T-helper 2 cell treated with Interferon-gamma antibody and Interleukin-4, amounts not matched to agents 100 ng/mL and 5 ng/mL, for 36 hours (primary cell): ENCODE measurements at regions not wholly inside any gene's neighbourhood (a gene's known extent, or its start where the extent isn't known, plus 50 kb on each side); places are given as distances from the start of the nearest gene placed in this dataset.
"Not testable (repeated sequence)": the region's sequence is repeated elsewhere in the genome, so short reads cannot be mapped to it uniquely, and the experiment has no call there.

Experiments used
- intact Hi-C: fragments of 100-400 bp; cut with micrococcal nuclease; formaldehyde crosslinking; loops from one replicate; pipeline ENCODE4 v1.15.1; 2023

DNA sequence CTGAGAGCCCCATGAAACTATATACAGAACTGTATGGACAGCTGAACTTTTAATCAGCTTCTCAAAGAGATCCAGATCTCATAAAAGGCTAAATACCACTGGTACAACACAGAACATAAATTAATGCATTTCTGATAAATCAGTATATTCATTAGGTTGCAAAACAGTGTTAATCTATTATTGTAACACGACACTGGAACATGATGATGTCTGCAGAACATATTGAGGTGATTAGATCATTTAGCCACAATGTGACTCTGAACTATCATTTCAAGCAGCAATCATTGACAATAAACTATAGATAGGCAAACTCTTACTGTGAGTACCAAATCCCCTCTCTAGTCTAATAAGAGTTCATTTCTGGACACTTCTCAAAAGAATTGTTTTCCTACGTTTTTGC is 50.3 kb downstream of the GASK1B start:
- intact Hi-C loops = no loop called here

DNA sequence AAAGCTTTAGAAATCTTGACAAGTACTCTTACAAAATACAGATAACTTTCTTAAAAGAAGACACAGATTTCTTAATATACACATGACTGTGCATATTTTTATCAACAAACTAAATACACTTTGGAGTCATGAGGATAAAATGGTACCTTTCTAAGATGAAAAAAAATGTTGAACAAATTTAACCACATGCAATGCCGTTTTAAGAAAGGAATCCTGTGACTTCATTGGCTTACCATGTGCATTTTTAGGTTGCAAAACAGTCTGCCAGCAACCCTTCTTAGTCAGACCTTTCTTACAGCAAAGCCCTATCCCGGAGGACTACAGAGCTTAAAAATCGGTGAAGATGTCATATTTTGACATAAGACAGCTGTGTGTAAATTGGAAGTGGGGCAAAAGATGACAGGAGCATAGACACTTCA is 51.7 kb downstream of the GASK1B start:
- intact Hi-C loops = no loop called here

DNA sequence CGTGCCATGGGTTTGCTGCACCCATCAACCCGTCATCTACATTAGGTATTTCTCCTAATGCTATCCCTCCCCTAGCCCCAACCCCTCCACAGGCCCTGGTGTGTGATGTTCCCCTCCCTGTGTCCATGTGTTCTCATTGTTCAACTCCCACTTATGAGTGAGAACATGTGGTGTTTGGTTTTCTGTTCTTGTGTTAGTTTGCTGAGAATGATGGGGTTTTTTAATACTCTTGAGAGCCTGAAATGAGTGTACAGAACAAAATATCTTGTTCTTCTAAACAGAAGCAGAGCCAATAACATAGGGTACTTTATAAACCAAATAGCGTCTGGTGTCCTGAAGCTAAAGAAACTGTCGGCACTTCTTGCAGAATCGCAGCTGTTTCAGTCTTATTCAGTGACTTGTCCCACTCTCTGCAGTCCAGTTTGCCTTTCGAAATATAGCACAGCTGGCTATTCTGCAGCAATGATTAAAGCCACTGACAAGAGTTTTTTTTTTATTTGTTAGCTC is 52.1 kb downstream of the GASK1B start:
- intact Hi-C loops = not testable (repeated sequence)

DNA sequence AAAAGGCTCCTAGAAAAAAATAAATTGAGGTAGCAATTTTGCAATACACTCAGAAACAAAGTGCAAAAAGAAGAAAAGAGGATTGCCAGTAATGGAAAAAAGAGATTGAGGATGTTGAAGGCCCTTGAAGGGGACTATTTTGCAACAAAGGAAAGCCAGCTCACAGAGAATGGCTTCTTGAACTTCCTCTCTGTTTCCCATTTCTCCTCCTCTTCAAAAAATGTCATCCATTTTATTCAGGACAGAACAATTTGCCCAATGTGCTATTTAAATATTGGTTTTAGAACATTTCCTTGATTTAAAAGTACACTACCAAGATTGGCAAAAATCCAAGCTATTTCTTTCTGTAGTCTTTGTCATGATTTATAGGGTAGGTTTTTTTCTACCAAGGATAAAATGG is 60.2 kb downstream of the GASK1B start:
- intact Hi-C loops = no loop called here

DNA sequence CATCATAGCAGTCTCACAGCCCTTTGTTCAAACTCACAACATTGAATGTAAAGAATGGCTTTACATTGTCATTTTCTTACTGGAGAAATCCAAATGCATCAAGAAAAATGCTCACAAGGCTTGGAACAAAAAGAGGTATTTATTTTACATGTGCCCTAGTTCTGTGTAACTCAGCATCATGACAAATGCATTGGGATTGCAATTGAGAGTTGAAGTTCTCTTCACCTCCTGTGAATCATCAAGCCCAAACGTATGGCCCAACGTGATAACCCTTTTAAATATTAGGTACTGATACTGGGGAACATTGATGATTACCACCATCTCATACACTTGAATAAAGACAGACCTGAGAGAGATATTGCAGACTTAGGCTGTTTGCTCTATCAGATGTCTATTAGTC is 61.6 kb downstream of the GASK1B start:
- intact Hi-C loops = no loop called here

DNA sequence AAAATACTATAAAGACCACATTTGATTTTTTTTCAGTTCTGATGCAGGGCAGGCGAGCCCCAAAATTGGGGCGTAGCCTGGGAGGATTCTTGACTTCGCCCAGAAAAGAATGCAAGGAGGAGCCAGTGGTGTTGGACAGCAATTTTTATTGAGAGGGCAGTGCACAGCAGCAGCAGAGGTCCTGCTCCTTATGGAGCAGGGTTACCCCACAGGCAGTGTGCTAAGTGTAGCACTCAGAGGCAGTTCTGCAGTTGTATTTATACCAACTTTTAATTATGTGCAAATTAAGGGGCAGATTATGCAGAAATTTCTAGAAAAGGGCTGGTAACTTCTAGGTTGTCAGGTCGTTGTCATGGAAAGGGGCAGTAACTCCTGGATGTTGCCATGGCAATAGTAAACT is 69.9 kb downstream of the GASK1B start:
- intact Hi-C loops = no loop called here

DNA sequence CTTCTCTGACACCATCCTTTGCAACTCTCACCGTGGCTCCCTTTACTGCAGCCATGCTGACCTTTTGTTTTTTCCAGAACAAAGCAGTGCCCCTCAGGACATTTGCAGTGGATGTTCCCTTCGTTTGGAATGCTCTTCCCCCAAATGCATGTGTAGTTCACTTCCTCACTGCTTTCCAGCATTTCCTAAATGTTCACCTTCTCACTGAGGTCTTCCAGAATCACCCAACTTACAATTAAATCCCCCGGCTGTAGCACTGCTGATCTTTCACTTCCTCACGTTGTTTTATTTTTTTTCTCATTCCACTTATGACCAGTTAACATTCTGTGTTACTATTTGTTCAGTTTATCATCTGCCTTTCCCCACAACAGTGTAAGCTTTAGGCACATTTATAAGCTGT is 73.1 kb downstream of the GASK1B start:
- intact Hi-C loops = no loop called here

DNA sequence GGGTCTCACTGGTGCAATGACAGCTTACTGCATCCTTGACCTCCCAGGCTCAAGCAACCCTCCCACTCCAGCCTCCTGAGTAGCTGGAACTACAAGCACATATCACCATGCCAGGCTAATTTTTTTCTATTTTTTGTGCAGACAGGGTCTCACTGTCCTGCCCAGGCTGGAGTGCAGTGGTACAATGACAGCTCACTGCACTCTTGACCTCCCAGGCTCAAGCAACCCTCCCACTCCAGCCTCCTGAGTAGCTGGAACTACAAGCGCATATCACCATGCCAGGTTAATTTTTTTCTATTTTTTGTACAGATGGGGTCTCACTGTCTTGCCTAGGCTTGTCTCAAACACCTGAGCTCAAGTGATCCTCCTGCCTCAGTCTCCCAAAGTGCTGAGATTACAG is 74.0 kb downstream of the GASK1B start:
- intact Hi-C loops = no loop called here

DNA sequence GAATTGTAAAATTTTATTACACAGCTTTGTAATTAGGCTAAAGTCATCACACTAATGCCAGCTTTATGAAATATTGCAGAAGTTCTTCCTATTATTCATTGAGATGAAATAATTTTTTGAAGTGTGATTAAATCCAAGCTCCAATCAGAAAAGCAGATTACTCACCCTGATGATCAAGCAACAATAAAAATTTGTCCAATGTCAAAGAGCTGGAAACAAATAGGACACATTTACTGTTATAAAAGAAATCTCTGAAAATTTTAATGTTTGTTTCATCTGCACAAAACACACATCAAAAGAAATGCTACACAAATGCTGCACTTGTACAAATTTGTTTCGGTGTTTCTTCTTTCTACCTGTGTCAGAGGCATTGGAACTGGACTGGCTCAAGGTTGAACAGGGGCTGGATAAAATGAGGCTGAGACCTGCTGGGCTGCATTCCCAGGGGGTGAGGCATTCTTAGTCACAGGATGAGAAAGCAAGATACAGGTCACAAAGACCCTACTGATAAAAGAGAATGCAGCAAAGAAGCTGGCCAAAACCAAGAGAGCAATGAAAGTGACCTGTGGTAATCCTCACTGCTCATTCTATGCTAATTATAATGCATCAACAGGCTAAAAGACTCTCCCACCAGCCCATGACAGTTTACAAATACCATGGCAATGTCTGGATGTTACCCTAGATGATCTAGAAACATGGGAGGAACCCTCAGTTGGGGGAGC is 78.3 kb downstream of the GASK1B start:
- intact Hi-C loops = no loop called here

DNA sequence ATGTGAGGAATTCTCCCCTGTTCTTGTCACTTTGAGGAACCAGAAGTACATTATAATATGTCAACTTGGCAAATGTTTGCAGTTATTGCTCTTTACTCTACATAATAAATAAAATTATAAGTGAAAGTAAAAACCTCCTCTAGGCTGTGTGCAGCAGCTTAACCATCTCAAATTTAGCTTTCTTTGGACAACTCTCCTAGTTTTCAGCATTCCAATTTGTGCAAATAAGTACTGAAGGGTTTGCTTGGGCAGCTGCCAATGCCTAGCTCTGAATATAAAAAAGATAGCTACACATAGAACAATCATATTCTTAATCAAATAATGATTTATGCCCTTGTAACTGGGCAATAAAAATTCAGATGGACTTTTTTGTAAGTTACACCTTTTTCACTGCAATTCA is 82.5 kb downstream of the GASK1B start:
- intact Hi-C loops = no loop called here

DNA sequence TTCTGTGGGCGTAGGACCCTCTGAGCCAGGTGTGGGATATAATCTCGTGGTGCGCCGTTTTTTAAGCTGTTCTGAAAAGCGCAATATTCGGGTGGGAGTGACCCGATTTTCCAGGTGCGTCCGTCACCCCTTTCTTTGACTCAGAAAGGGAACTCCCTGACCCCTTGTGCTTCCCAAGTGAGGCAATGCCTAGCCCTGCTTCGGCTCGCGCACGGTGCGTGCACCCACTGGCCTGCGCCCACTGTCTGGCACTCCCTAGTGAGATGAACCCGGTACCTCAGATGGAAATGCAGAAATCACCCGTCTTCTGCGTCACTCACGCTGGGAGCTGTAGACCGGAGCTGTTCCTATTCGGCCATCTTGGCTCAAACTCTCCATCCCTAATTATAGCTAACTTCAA is 82.9 kb downstream of the GASK1B start:
- intact Hi-C loops = not testable (repeated sequence)

DNA sequence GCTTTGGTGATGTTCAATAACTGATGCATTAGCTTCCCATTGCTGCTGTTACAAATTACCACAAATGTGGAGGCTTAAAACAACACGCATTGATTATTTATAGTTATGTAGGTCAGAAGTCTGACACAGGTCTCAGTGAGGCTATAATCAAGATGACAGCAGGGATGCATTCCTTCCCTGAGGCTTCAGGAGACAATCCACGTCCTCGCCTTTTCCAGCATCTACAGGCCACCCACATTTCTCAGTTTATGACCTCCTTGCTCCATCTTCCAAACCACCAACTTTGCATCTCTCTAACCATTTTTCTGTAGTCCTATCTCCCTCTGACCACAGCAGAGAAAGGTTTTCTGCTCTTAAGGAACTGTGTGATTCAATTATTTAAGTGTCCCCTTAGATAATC is 92.5 kb downstream of the GASK1B start:
- intact Hi-C loops = no loop called here

DNA sequence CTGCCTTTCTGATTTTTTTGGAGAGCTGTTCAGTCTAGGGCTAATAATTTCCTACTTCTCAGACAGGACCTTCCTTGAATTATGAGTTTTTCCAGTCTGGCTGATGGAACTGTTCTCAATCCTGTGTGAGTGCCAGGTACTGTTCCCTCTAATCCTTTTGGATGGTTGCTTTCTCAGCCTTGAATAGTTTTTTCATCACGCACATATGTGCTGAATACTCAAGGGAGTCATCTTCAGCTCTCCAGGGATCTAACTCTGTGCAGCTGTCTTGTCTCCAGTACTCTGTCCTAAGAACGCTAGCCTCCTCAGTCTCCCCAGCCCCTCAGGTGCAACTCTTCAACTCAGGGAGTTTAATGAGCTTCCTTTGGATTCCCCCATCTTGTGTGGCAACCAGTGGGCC is 93.2 kb downstream of the GASK1B start:
- intact Hi-C loops = no loop called here

DNA sequence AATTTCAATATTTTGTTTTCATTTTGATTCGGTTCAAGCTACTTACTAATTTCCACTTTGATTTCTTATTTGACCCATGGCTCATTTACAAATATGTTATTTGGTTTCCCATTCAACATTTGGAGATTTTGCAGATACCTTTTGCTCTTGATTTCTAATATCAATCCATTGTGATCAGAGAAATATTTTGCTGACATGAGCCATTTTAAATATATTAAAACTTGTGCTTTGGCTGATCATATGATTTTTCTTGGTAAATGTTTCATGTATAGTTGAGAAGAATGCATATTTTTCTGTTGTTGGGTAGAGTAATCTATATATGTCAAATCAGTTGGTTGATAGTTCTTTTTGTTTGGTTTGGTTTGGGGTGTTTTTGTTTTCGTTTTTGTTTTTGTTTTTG is 95.0 kb downstream of the GASK1B start:
- intact Hi-C loops = no loop called here

DNA sequence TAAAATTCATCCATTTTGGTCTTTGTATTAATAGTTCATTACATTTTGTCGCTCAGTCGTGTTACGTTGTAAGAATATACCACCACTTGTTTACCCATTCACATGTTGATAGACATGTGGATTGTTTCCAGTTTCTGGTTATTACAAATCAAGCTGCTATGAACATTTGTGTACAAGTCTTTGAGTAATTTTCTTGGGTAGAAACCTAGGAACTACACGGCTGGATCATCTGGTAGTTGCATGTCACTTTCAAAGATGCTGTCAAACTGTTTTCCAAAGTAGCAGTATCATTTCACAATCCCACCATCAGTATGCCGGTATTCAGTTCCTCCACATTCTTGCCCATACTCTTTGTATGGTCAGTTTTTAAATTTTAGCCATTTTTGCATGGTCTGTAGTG is 98.0 kb downstream of the GASK1B start:
- intact Hi-C loops = no loop called here

DNA sequence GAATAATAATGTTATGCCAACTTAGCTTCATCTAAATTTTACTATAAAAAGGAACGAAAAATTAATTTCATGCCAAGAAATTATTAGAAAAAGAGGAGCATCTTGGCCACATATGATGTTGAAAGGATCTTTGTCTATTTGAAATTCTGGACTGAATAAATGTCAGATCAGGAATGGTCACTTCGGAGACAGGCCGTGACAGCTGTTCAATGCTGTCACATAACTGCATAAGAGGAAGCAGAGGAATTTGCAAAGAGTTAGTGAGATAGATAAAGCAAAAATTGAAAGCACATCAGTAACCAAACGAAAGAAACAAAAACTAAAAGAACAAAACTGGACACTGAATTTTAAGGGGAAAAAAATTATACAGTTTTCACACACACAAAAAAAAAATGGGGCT is 100.9 kb downstream of the GASK1B start:
- intact Hi-C loops = no loop called here

DNA sequence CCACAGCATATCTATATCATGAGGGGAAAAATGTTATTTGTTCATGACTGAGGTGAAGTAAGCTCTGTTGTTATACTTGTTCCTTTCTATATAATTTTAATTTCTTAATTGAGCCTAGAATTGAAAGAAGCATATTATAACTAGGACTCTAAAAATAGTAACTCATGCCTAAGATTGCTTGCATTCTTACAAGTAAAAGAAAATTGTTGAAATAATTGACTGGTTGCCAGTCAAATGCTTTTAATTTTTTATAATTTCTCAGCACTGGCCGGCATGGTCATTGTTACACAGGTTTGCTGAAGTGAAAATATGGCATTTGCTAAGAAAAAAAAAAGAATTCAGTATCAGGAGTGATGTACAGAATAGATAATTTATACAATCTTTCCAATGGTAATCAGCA is 104.8 kb downstream of the GASK1B start:
- intact Hi-C loops = no loop called here

DNA sequence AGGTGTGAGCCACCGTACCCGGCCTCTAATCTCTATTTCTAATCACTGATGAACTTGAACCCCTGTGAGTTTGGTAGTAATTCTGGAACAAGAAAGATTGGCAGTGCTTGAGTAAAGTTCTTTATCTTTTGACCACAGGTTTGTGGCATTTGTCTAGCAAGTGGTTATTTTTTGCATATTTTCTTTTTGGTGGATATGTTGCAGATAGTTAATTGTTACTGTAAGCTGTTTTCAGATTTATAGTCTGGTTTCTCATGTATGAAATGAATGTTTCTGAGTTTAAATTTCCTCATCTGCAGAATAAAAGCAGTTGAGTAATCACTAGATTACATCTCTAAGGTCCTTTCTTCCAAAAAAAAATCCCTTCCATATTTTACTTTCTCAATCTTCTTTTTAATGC is 105.2 kb downstream of the GASK1B start:
- intact Hi-C loops = no loop called here

DNA sequence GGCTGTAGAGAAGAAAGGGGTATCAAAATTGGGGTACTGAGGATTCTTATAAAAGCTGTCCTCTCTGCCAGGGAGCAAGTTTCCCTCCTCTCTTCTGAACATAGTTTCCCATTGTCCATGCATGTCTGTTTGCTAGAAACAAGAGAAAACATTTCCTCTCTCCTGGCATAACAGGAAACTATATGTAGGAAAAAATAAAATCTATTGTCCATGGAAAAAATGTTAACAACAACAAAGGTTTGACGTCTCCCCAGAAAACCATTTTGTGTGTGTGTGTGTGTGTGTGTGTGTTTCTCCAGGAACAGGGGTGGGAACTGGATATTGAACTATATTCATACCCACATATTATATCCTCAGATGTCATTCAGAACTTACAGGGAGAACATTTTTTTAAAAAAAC is 107.2 kb downstream of the GASK1B start:
- intact Hi-C loops = no loop called here

DNA sequence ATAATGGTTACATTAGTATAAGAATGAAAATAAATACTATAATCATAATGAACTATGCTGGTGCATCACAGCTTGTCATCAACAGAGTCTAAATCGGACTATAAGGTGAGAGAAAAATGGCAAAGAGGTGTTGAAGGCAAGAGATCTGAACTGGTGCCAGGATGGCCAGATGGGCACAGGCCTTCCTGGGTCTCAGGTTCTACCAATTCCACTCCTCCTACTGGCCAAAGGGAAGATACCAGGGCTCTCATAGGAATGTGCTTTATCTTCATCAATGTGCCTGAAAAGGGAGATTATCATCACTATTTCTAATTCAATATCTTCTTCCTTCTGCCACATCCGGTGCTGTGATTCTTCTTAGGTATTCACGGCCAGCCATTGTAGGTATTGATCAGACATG is 107.6 kb downstream of the GASK1B start:
- intact Hi-C loops = no loop called here

DNA sequence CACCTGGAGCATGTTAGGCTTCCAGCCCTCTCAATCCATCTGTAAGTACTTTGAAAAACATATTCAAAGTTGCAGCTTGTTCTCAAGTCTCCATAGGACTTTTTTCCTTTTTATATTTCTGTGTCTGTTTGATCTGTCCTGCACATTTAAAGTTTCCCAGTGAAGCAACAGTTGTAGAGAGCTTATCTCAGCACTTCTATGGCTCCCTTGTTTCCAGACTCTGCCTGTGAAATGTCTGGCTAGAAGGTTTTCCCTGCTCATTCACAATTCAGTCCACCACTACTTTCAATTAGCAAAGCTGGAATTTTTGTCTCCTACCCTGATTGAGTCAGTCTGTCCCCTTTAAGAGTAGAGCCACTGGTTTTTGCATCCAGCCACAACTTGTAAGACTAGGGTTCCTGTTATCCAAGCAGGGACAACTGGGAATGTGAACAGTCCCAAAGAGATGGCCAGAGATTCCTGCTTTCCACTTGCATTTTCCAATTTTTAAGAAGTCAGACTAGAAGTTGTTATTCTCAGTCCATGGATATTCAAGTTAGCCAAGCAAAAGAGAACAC is 116.1 kb downstream of the GASK1B start:
- intact Hi-C loops = no loop called here

DNA sequence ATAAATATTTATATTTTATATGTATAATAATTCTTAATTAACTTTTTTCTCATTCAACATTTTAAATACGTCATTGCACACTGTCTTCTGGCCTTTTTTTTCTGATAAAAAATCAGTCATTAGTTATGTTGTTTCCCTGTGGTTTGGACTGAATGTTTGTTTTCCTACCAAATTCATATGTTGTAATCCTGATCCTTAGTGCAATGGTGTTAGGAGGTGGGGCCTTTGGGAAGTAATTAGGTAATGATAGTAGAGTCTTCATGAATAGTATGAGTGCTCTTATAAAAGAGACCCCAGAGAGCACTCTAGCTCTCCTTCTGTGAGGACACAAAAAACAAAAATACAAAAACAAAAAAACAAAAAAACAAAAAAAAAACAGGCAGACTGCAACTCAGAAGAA is 117.2 kb downstream of the GASK1B start:
- intact Hi-C loops = no loop called here

DNA sequence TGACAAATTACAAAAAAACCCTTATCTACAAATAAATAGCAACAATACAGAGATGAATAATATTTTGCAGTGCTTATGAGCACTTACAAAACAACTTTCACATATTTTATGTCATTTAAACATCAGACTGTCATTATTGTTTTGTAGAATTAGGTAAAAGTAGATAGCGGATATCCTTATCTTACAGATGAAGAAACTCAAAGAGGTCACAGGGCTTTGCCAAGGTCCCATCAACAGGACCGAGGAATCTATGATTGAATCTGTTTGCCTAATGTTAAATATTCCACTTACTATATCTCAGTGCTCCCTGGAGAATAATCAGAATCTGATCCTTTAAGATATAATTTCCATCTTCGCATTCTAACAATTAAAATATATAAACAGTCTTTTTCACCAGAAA is 119.0 kb downstream of the GASK1B start:
- intact Hi-C loops = no loop called here
